Activated CD4-positive, alpha-beta T cell treated with anti-CD3 and anti-CD28 coated beads for 36 hours (primary cell): ENCODE measurements at regions not wholly inside any gene's neighbourhood (a gene's known extent, or its start where the extent isn't known, plus 50 kb on each side); places are given as distances from the start of the nearest gene placed in this dataset.

Experiments
- ATAC-seq: fragments of 200-7000 bp; cut with Tn5 transposase; one replicate; pipeline ENCODE4 v1.10.0; 2021; ENCODE audit warnings: mild to moderate bottlenecking, moderate library complexity
- CTCF ChIA-PET: fragments of 350-600 bp; sonication (Branson Sonifier 250); formaldehyde crosslinking; loops from one replicate; lab custom pipeline; 2021; ENCODE audit warnings: antibody characterized with exemption; lab: Charles Lee
- POLR2A ChIA-PET: fragments of 350-600 bp; sonication (Branson Sonifier 250); formaldehyde crosslinking; loops from one replicate; lab custom pipeline; 2021; ENCODE audit warnings: antibody characterized with exemption, inconsistent platforms; lab: Charles Lee
- DNase-seq: peaks from one replicate; pipeline ENCODE4 v3.0.0-alpha.2; 2020
- H3K27ac Mint-ChIP-seq: one replicate; pipeline ENCODE4 v1.8.0; 2021; ENCODE audit warnings: mixed read lengths
- H3K27me3 Mint-ChIP-seq: one replicate; pipeline ENCODE4 v1.8.0; 2021; ENCODE audit warnings: mixed read lengths
- H3K36me3 Mint-ChIP-seq: one replicate; pipeline ENCODE4 v1.8.0; 2021; ENCODE audit warnings: low read depth, mixed read lengths
- H3K4me1 Mint-ChIP-seq: one replicate; pipeline ENCODE4 v1.8.0; 2021; ENCODE audit warnings: mixed read lengths
- H3K4me3 Mint-ChIP-seq: one replicate; pipeline ENCODE4 v1.8.0; 2021; ENCODE audit warnings: mild to moderate bottlenecking, moderate library complexity, mixed read lengths
- H3K9me3 Mint-ChIP-seq: one replicate; pipeline ENCODE4 v1.8.0; 2021; ENCODE audit warnings: low read depth, mixed read lengths
- intact Hi-C, 2 experiments: fragments of 100-400 bp; cut with DNase I in 1 of 2; cut with micrococcal nuclease in 1 of 2; formaldehyde crosslinking; loops; one replicate each; pipeline versions ENCODE4 v1.14.2 to v1.15.1; 2022 to 2024; cut with DNase I, micrococcal nuclease

DNA sequence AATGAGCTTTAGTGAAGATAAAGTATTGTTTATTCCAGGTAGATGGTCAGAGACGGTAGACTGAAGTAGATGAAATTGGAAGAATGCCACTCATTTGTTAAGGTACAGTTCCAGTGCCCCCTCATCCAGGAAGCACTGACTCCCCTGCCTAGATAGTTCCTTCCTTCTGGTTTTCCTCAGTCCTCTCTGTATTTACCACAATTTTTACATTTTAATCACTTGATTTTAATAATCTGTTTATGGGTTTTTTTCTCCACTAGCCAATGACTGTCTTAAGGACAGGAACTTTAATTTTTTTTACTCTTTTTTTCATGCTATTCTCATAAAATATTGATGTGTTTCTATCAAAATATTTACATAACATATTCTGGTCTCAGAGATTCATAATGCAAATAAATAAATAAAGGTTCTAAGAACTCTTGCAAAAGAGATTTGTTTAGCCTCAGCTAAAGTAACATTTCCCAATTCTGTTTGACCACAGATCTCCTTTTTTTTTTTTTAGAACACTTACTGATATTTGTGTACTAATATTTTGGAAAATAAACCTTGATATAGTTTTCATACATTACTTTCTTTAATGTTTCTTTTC, 651.6 kb downstream of the PLPP3 start:
- Mint-ChIP-seq H3K4me3 (no peak overlapping the region), H3K27me3 (peaks cover 12% of the 10 kb centered on the region), H3K9me3 (no peaks in the 10 kb centered on the region), H3K36me3 (no peaks in the 10 kb centered on the region), H3K27ac (no peak overlapping the region), H3K4me1 (no peaks in the 10 kb centered on the region)
- ATAC-seq (no peak), DNase-seq (no peak)
- intact Hi-C loops, result no loop called here
- POLR2A ChIA-PET, result no interaction called here
- CTCF ChIA-PET, result interaction anchor here (0.7 kb wide), 1 partner anchor 28 kb away, joined by 4 read pairs; no protein-coding TSS in a partner anchor

DNA sequence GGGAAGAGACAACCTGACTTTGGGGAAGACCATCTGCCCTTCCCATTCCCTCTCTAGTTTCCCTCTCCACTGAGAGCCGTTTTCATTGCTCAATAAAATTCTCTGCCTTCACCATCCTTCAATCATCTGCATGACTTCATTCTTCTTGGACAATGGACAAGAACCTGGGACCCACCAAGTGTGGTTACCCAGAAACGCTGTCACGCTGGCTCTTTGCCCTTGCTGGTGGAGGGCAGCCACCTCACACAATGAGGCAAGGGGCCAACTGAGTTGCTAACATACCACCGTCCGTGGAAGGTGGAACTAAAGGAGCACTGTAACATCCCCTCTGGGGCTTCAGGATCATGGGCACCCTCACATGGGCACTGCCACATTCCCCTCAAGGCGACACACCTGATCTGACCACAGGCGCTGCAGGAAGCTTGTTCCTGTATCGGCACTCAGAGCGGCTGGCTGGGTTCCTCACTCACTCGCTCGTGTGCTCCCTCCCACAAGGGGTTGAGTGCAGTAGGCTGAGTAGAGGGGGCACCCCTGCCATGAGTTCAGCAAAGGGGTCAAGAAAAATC, 652.4 kb downstream of the PLPP3 start:
- ATAC-seq (no peak), DNase-seq (no peak)
- intact Hi-C loops, result no loop called here
- no peaks in the 10 kb centered on the region for H3K4me1 Mint-ChIP-seq
- H3K27me3 Mint-ChIP-seq, result peaks cover 12% of the 10 kb centered on the region
- H3K27ac Mint-ChIP-seq, result no peak overlapping the region
- ChIA-PET CTCF (interaction anchor here (0.7 kb wide), 1 partner anchor 28 kb away, joined by 4 read pairs; no protein-coding TSS in a partner anchor), POLR2A (no interaction called here)
- H3K4me3 Mint-ChIP-seq, result no peak overlapping the region
- H3K36me3 Mint-ChIP-seq, result no peaks in the 10 kb centered on the region
- no peaks in the 10 kb centered on the region for H3K9me3 Mint-ChIP-seq

DNA sequence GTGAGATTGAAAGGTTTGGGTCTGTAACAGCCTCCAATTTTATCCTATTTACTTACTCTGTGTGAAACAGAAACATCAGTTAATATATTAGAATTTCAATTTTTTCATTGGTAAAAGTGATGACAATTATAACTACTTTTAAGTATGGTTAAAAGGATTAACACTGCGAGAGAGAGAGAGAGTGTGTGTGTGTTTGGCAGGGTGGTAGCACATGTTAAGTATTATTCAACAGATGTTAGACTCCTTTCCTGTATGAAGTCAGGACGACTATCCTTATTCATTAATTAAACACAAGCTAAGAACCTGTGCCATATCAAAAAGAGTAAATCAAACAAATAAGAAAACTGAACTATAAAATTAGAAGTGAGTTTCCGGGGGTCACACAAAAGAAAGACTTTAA, 662.5 kb downstream of the PLPP3 start:
- POLR2A ChIA-PET, result no interaction called here
- Mint-ChIP-seq H3K4me3 (no peak overlapping the region), H3K9me3 (no peaks in the 10 kb centered on the region), H3K27me3 (peaks cover 7% of the 10 kb centered on the region), H3K4me1 (no peaks in the 10 kb centered on the region), H3K27ac (no peak overlapping the region), H3K36me3 (no peaks in the 10 kb centered on the region)
- ATAC-seq, result no peak
- DNase-seq, result no peak
- CTCF ChIA-PET, result no interaction called here
- intact Hi-C loops, result no loop called here

DNA sequence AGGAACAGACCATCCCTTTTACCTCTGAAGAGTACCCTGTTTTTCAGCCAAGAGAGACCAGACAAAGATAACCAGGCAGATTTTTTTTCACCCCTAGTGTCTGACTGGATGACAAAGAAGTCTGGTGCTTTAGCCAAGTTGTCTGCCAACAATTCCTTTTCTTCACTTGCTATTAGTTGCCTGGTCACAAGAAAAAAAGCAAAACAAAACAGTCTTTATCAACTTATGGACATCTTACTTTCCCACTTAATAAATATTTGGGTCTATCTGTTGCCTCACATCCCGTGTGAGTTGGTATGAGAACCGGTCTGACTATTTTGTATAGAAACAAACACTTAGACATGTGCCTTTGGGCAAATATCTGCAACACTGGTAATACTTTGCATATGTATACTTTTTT, 662.9 kb downstream of the PLPP3 start:
- intact Hi-C loops, result no loop called here
- no peak overlapping the region for H3K27ac Mint-ChIP-seq
- ChIA-PET POLR2A (no interaction called here), CTCF (interaction anchor here (0.6 kb wide), 1 partner anchor 851 kb away, joined by 3 read pairs; no protein-coding TSS in a partner anchor)
- H3K4me1 Mint-ChIP-seq, result no peaks in the 10 kb centered on the region
- H3K27me3 Mint-ChIP-seq, result peaks cover 7% of the 10 kb centered on the region
- ATAC-seq (no peak), DNase-seq (no peak)
- no peak overlapping the region for H3K4me3 Mint-ChIP-seq
- H3K36me3 Mint-ChIP-seq, result no peaks in the 10 kb centered on the region
- H3K9me3 Mint-ChIP-seq, result no peaks in the 10 kb centered on the region

DNA sequence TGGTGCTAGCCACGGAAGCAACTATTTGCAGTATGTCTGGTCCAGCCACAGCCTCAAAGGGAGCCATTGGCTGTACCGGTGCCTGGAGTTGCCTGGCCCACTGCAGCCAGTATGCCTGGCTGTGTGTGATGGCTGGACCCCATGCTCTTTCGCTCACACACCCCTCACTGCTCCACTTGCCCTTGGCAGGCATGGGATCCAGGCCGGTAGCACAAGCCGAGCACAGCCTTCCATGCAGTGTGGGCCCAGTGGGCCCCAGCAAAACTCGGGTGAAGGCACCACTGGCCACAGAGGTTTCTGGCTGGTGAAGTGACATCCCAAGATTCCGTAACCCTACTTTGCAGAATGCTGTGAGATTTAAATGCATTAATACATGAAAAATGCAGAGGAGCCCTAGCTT, 665.8 kb downstream of the PLPP3 start:
- ATAC-seq (no peak), DNase-seq (no peak)
- Mint-ChIP-seq H3K27ac (no peak overlapping the region), H3K4me1 (no peaks in the 10 kb centered on the region), H3K36me3 (no peaks in the 10 kb centered on the region), H3K27me3 (peaks cover 2% of the 10 kb centered on the region), H3K4me3 (no peak overlapping the region), H3K9me3 (no peaks in the 10 kb centered on the region)
- CTCF ChIA-PET, result interaction anchor here (0.9 kb wide), 1 partner anchor 629 kb away, joined by 3 read pairs; no protein-coding TSS in a partner anchor
- POLR2A ChIA-PET, result no interaction called here
- intact Hi-C loops, result no loop called here

DNA sequence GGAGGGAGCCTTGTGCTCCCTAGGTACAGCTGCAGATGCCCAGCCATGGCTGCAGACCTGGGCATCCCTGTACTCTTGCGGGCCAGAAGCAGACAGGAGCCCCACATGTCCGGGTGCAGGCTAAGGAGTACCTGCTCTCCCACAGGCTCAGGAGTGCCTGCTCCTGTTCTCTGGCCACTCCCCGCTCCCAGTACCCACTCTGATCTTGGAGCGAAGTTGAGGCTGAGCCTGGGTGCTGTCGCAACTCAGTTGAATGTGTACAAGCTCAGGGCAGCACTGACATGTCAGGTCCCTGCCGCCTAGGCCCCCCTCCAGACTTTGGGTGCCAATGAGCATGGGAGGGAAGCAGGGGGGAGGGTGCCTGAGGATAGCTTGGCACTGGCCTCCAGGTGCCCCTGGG, 666.9 kb downstream of the PLPP3 start:
- intact Hi-C loops, result no loop called here
- no peak for ATAC-seq
- POLR2A ChIA-PET, result no interaction called here

DNA sequence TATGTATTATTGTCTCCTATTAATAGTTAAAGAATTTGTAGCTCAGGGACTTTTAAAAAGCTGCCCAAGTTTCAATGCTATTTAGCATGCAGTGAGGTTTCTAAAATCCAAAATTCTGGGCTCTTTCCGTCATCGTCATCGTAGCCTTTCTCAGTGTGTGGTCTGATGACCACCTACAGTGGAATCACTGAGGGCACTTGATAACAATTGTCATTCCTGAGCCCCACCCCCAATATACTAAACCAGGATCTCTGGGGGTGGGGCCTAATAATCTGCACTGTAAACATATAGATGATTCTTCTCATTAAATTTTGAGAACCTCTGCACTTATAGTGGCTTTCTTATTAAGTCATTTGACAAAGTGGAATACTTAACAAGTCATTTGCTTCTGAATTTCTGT, 674.8 kb downstream of the PLPP3 start:
- Mint-ChIP-seq H3K27ac (no peak overlapping the region), H3K4me3 (no peak overlapping the region), H3K4me1 (no peaks in the 10 kb centered on the region), H3K27me3 (no peaks in the 10 kb centered on the region), H3K36me3 (no peaks in the 10 kb centered on the region), H3K9me3 (peaks cover 1% of the 10 kb centered on the region)
- intact Hi-C loops, result no loop called here
- ATAC-seq (no peak), DNase-seq (no peak)
- ChIA-PET CTCF (no interaction called here), POLR2A (no interaction called here)

More for the DNA sequence above, 666.9 kb downstream of the PLPP3 start:
- no peak for DNase-seq
- no peaks in the 10 kb centered on the region for H3K4me1 Mint-ChIP-seq
- H3K27me3 Mint-ChIP-seq, result peaks cover 2% of the 10 kb centered on the region
- CTCF ChIA-PET, result no interaction called here
- no peak overlapping the region for H3K27ac Mint-ChIP-seq
- no peak overlapping the region for H3K4me3 Mint-ChIP-seq
- no peaks in the 10 kb centered on the region for H3K36me3 Mint-ChIP-seq
- H3K9me3 Mint-ChIP-seq, result no peaks in the 10 kb centered on the region

DNA sequence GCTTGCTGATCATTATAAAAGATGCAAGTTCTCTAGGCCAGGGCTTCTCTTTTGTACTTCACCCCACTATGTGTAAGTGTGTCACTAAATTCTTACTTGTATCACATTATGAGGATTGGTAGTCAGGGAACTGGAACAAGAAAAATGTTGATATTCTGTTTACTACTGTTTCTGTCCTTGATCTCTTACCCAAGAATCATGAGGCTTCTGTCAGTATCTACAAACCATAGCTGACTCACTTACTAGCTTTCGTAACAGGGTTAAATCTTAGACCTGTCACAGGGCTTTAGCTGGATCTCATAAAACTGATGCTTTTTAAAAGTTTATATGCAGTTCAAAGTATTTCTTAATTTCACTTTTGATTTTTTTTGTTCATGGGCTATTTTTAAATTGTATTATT, 681.2 kb downstream of the PLPP3 start:
- H3K4me1 Mint-ChIP-seq, result no peaks in the 10 kb centered on the region
- intact Hi-C loops, result no loop called here
- no peak for ATAC-seq
- H3K27me3 Mint-ChIP-seq, result no peaks in the 10 kb centered on the region
- no peak for DNase-seq
- no peak overlapping the region for H3K27ac Mint-ChIP-seq
- POLR2A ChIA-PET, result no interaction called here
- H3K4me3 Mint-ChIP-seq, result no peak overlapping the region
- peaks cover 9% of the 10 kb centered on the region for H3K9me3 Mint-ChIP-seq
- H3K36me3 Mint-ChIP-seq, result no peaks in the 10 kb centered on the region
- CTCF ChIA-PET, result no interaction called here

DNA sequence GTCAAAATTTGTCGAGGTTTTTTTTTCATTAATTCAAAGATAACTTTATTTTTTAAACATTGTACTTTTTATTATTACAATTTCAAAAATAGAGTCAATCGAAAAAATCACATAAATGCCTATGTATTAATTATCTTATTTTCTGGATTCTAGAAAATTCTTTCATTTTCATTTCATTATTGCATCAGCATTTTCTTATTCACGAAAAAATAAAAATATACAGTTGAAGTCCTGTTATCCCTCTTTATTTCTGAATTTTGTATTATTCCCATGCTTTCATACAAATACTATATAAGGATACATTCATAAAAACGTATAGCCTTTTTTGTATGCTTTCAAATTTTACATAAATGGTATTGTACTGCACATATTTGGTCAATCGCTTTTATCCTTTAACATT, 681.0 kb upstream of the USP24 start:
- peaks cover 21% of the 10 kb centered on the region for H3K9me3 Mint-ChIP-seq
- ATAC-seq (no peak), DNase-seq (no peak)
- no peaks in the 10 kb centered on the region for H3K4me1 Mint-ChIP-seq
- ChIA-PET POLR2A (no interaction called here), CTCF (no interaction called here)
- no peaks in the 10 kb centered on the region for H3K36me3 Mint-ChIP-seq
- no peak overlapping the region for H3K4me3 Mint-ChIP-seq
- H3K27me3 Mint-ChIP-seq, result peaks cover 2% of the 10 kb centered on the region
- H3K27ac Mint-ChIP-seq, result no peak overlapping the region
- intact Hi-C loops, result no loop called here

DNA sequence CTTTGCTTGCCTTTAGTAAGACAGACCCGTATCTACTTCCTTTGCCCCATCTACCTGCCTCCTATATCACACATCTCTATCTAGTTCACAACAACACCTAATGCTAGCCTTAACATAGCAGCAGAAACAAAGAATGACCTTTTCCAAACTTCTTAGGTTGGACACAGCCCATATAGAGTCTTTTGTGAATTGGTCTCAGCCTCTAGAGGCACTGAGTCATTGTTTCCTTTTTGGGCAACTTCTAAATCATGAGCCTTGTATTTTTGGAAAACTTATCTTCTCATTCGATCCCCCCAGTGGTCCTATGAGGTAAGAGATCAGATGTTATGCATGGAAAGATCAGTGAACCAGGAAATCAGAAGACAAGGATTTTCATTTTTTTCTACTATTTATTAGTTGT, 679.4 kb upstream of the USP24 start:
- no peak for ATAC-seq
- H3K27me3 Mint-ChIP-seq, result peaks cover 2% of the 10 kb centered on the region
- intact Hi-C loops, result no loop called here

DNA sequence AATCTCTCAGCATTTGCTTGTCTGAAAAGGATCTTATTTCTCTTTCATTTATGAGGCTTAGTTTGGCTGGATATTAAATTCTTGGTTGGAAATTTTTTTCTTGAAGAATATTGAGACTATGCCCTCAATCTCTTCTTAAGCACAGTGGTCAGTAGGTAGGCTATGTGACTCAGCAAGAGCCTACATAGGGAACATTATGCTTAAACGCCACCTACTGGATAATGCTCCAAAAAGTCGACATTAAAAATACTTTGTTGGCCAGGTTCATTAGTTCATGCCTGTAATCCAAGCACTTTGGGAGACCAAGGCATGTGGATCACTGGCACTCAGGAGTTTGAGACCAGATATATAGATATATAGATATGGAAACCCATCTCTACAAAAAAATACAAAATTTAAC, 678.0 kb upstream of the USP24 start:
- Mint-ChIP-seq H3K36me3 (no peaks in the 10 kb centered on the region), H3K27me3 (peaks cover 2% of the 10 kb centered on the region), H3K9me3 (peaks cover 19% of the 10 kb centered on the region), H3K4me1 (no peaks in the 10 kb centered on the region), H3K27ac (no peak overlapping the region), H3K4me3 (no peak overlapping the region)
- no peak for ATAC-seq
- ChIA-PET POLR2A (no interaction called here), CTCF (no interaction called here)
- intact Hi-C loops, result no loop called here
- DNase-seq, result no peak

More for the DNA sequence above, 679.4 kb upstream of the USP24 start:
- Mint-ChIP-seq H3K4me1 (no peaks in the 10 kb centered on the region), H3K36me3 (no peaks in the 10 kb centered on the region), H3K9me3 (peaks cover 19% of the 10 kb centered on the region), H3K4me3 (no peak overlapping the region), H3K27ac (no peak overlapping the region)
- POLR2A ChIA-PET, result no interaction called here
- CTCF ChIA-PET, result interaction anchor here (0.6 kb wide), 1 partner anchor 21 kb away, joined by 3 read pairs; no protein-coding TSS in a partner anchor
- DNase-seq, result no peak

DNA sequence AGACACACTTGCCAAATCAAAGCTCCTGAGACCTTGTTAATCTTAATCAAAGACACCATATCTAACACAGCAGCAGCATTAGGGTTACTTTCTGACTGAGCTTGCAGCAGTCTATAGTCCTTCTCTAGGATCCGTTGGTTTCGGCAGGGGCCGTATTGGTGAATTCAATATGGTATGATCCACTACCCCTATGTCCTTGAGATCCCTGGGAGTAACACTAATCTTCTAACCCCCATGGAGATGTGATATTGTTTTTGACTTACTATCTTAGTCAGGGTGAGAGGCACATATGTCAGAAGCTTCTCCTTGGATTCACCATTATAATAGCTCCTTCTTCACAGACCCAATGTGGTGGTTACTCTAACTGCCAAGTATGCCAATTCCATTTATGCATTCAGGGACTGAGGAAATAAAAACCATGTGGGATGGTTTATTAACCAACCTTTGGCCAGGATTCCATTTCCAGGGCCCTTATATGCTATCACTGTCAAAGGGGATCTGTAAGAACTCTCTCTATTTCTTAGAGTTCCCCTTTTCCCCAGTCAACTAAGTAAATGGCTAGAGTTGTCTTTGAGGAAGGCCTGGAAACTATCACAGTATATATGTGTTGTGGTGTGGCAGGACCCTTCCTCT, 673.6 kb upstream of the USP24 start:
- ChIA-PET CTCF (interaction anchor here (0.6 to 0.7 kb wide), 2 partner anchors 228 to 294 kb away, joined by 3 read pairs; no protein-coding TSS in a partner anchor), POLR2A (no interaction called here)
- DNase-seq, result no peak
- Mint-ChIP-seq H3K9me3 (peaks cover 11% of the 10 kb centered on the region), H3K36me3 (no peaks in the 10 kb centered on the region), H3K4me1 (no peaks in the 10 kb centered on the region), H3K27me3 (peaks cover 3% of the 10 kb centered on the region), H3K27ac (no peak overlapping the region), H3K4me3 (no peak overlapping the region)
- intact Hi-C loops, result no loop called here
- no peak for ATAC-seq
